ENCODE measurements at regions not wholly inside any gene's neighbourhood (a gene's known extent, or its start where the extent isn't known, plus 50 kb on each side); places are given as distances from the start of the nearest gene placed in this dataset.
"Not testable (repeated sequence)": the region's sequence is repeated elsewhere in the genome, so short reads cannot be mapped to it uniquely, and the experiment has no call there.

- DNase-seq (ENCODE audit: low spot score), result no peak
Measured at GRCh38 chr6:156688620-156688971, 88.6 kb upstream of the ARID1B start.

GRCh38 chr6:156687789-156688619 lies 89.2 kb upstream of the ARID1B start:
- DNase-seq (ENCODE audit: low spot score), result peak; percentile 58

GRCh38 chr6:156686995-156687788 lies 90.0 kb upstream of the ARID1B start:
- peak; percentile 80 for DNase-seq (ENCODE audit: low spot score)

- DNase-seq (ENCODE audit: low spot score), result peak; percentile 68
Measured at GRCh38 chr6:156686301-156686994, 90.7 kb upstream of the ARID1B start.

GRCh38 chr6:156685823-156686222 lies 91.4 kb upstream of the ARID1B start:
- no peak for DNase-seq (ENCODE audit: low spot score)

- DNase-seq (ENCODE audit: low spot score), result no peak
Measured at GRCh38 chr6:156683821-156684220, 93.4 kb upstream of the ARID1B start.

GRCh38 chr6:156676721-156677120 lies 100.5 kb upstream of the ARID1B start:
- no peak for DNase-seq (ENCODE audit: low spot score)

GRCh38 chr6:156674197-156674596 lies 103.0 kb upstream of the ARID1B start:
- DNase-seq (ENCODE audit: low spot score), result no peak

GRCh38 chr6:156670097-156670496 lies 107.1 kb upstream of the ARID1B start:
- DNase-seq (ENCODE audit: low spot score), result not testable (repeated sequence)

- peak; percentile 87 for DNase-seq (ENCODE audit: low spot score)
Measured at GRCh38 chr6:156662025-156662445, 115.1 kb upstream of the ARID1B start.

GRCh38 chr6:156660389-156660788 lies 116.8 kb upstream of the ARID1B start:
- no peak for DNase-seq (ENCODE audit: low spot score)

GRCh38 chr6:156659822-156660198 lies 117.4 kb upstream of the ARID1B start:
- DNase-seq (ENCODE audit: low spot score), result no peak

GRCh38 chr6:156658966-156659821 lies 118.0 kb upstream of the ARID1B start:
- no peak for DNase-seq (ENCODE audit: low spot score)

- DNase-seq (ENCODE audit: low spot score), result no peak
Measured at GRCh38 chr6:156658186-156658965, 118.8 kb upstream of the ARID1B start.

GRCh38 chr6:156657296-156657695 lies 119.9 kb upstream of the ARID1B start:
- no peak for DNase-seq (ENCODE audit: low spot score)

GRCh38 chr6:156654919-156655918 lies 122.0 kb upstream of the ARID1B start:
- DNase-seq (ENCODE audit: low spot score), result no peak

GRCh38 chr6:156652231-156652750 lies 124.9 kb upstream of the ARID1B start:
- no peak for DNase-seq (ENCODE audit: low spot score)

- no peak for DNase-seq (ENCODE audit: low spot score)
Measured at GRCh38 chr6:156651486-156651885, 125.7 kb upstream of the ARID1B start.

- no peak for DNase-seq (ENCODE audit: low spot score)
Measured at GRCh38 chr6:156650896-156651390, 126.2 kb upstream of the ARID1B start.
